Endothelial cell (in vitro differentiated cells): ENCODE measurements at regions not wholly inside any gene's neighbourhood (a gene's known extent, or its start where the extent isn't known, plus 50 kb on each side); places are given as distances from the start of the nearest gene placed in this dataset.
"Not testable (repeated sequence)": the region's sequence is repeated elsewhere in the genome, so short reads cannot be mapped to it uniquely, and the experiment has no call there.

Source experiments
- DNase-seq: peaks from one replicate; pipeline ENCODE4 v3.0.0; 2021; ENCODE audit warnings: low spot score
- H3K27ac Mint-ChIP-seq: one replicate; pipeline ENCODE4 v1.8.0; 2021; ENCODE audit warnings: mixed read lengths, inconsistent platforms; ENCODE audit not compliant: unreplicated experiment
- H3K27me3 Mint-ChIP-seq: one replicate; pipeline ENCODE4 v1.8.0; 2021; ENCODE audit warnings: mild to moderate bottlenecking, moderate library complexity, mixed read lengths, inconsistent platforms; ENCODE audit not compliant: unreplicated experiment
- H3K36me3 Mint-ChIP-seq: one replicate; pipeline ENCODE4 v1.8.0; 2021; ENCODE audit warnings: mild to moderate bottlenecking, low read depth, mixed read lengths, inconsistent platforms; ENCODE audit not compliant: unreplicated experiment
- H3K4me1 Mint-ChIP-seq: one replicate; pipeline ENCODE4 v1.8.0; 2021; ENCODE audit warnings: mild to moderate bottlenecking, mixed read lengths, inconsistent platforms; ENCODE audit not compliant: unreplicated experiment
- H3K4me3 Mint-ChIP-seq: one replicate; pipeline ENCODE4 v1.8.0; 2021; ENCODE audit warnings: mild to moderate bottlenecking, mixed read lengths, inconsistent platforms; ENCODE audit not compliant: unreplicated experiment
- H3K9me3 Mint-ChIP-seq: one replicate; pipeline ENCODE4 v1.8.0; 2021; ENCODE audit warnings: mixed read lengths, inconsistent platforms; ENCODE audit not compliant: unreplicated experiment
- CTCF ChIP-seq: fragments of 200-600 bp; sonication (generic); IDR thresholded peaks from one replicate; pipeline ENCODE4 v1.5.0; 2021; ENCODE audit warnings: antibody characterized with exemption; ENCODE audit not compliant: unreplicated experiment

GRCh38 chr4:86413426-86413825 lies 53.6 kb upstream of the MAPK10 start:
- not testable (repeated sequence) for DNase-seq, H3K4me1 Mint-ChIP-seq, H3K4me3 Mint-ChIP-seq, H3K27ac Mint-ChIP-seq, H3K9me3 Mint-ChIP-seq, H3K27me3 Mint-ChIP-seq
- H3K36me3 Mint-ChIP-seq, result peaks cover 11% of the 10 kb centered on the region

DNA sequence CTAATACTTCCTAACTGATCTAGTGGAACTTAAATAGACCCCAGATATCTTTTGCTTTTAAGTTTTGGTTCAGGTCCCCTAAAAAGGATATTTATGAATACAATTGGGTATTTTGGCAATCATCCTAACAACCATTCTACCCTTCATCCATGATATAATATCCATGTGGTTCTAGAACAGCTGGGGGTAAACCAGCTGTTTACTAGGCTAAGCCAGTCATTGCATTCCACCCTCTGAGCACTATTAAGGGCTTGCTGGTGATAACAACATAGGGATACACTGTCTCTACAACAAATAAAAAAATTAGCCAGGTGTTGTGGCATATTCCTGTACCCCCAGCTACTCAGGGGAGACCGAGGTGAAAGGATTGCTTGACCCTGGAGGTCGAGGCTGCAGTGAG lies 54.8 kb upstream of the MAPK10 start:
- no peak for DNase-seq
- peaks cover 7% of the 10 kb centered on the region for H3K4me1 Mint-ChIP-seq
- no peak overlapping the region for H3K27ac Mint-ChIP-seq
- peaks cover 11% of the 10 kb centered on the region for H3K36me3 Mint-ChIP-seq
- peaks cover 1% of the 10 kb centered on the region for H3K27me3 Mint-ChIP-seq
- H3K9me3 Mint-ChIP-seq, result peaks cover 5% of the 10 kb centered on the region
- no peak for TF ChIP-seq CTCF
- no peak overlapping the region for H3K4me3 Mint-ChIP-seq

GRCh38 chr4:86416081-86416480 lies 56.2 kb upstream of the MAPK10 start:
- TF ChIP-seq CTCF, result no peak

GRCh38 chr4:86421461-86421860 lies 61.6 kb upstream of the MAPK10 start:
- Mint-ChIP-seq H3K4me1 (peaks cover 3% of the 10 kb centered on the region), H3K9me3 (no peaks in the 10 kb centered on the region), H3K27ac (no peak overlapping the region), H3K36me3 (no peaks in the 10 kb centered on the region), H3K27me3 (no peaks in the 10 kb centered on the region), H3K4me3 (no peak overlapping the region)
- DNase-seq, result no peak
- no peak for TF ChIP-seq CTCF

More at GRCh38 chr4:86416081-86416480, 56.2 kb upstream of the MAPK10 start:
- Mint-ChIP-seq H3K36me3 (peaks cover 8% of the 10 kb centered on the region), H3K27ac (no peak overlapping the region), H3K9me3 (peaks cover 5% of the 10 kb centered on the region), H3K4me1 (peaks cover 7% of the 10 kb centered on the region), H3K27me3 (peaks cover 1% of the 10 kb centered on the region), H3K4me3 (no peak overlapping the region)
- DNase-seq, result no peak

DNA sequence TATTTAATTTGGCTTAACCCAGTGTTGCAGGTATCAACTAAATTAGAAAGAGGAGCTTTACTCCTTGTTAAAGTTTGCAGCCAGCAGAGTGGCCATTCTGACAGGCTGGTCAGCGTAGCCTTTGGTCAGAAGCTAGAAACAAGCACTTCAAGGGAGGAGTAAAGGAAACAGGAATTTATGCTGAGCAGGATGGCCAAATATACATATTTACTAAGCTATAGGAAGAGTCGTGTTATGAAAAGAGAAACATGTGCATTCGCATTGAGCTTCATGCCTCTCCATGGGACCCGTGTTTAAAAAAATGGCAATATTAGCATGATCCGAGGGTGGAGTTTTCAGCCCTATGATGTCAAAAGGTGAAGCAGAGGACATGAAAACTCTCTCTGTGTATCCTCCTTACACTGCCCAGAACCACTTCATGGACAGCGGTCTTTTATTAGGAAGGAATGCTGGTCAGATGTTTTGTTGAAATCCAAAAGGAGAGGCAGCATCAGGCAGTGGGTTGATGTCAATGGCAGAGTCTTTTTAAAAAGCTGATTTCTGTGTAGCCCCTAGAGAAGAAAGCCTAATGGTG lies 71.8 kb upstream of the MAPK10 start:
- H3K4me1 Mint-ChIP-seq, result no peaks in the 10 kb centered on the region
- no peak overlapping the region for H3K27ac Mint-ChIP-seq
- H3K4me3 Mint-ChIP-seq, result no peak overlapping the region
- no peaks in the 10 kb centered on the region for H3K36me3 Mint-ChIP-seq
- H3K27me3 Mint-ChIP-seq, result peaks cover 1% of the 10 kb centered on the region
- H3K9me3 Mint-ChIP-seq, result no peaks in the 10 kb centered on the region
- no peak for DNase-seq
- no peak for TF ChIP-seq CTCF
